ENCODE measurements at regions not wholly inside any gene's neighbourhood (a gene's known extent, or its start where the extent isn't known, plus 50 kb on each side); places are given as distances from the start of the nearest gene placed in this dataset.

DNA sequence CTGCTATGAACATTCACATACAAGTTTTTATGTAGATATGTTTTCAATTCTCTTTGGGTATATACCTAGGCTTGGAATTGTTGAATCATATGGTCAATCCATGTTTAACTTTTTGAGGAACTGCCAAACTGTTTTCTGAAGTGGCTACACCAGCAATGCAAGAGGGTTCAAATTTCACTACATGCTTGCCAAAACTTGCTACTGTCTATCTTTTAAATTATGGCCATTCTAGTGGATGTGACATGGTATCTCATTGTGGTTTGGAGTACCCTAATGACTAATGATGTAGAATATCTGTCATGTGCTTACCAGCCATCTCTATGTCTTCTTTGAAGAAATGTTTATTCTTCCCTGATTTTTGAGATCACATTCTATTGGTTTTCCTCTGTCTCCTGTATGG is 860.3 kb downstream of the DIAPH3 start:
- Histone ChIP-seq H3K36me3 (ENCODE audit: insufficient read depth, low read length) (no peaks in the 10 kb centered on the region), H3K9me2 (replicated peaks; ENCODE audit: low read depth, low read length) (no peaks in the 10 kb centered on the region), H4K20me1 (ENCODE audit: insufficient read depth, low read length, poor library complexity, severe bottlenecking) (no peaks in the 10 kb centered on the region), H3K4me2 (ENCODE audit: low read depth, low read length, poor library complexity, severe bottlenecking) (no peak overlapping the region), H3K9me3 (ENCODE audit: insufficient read depth, low read depth, low read length) (no peaks in the 10 kb centered on the region), H2AFZ (ENCODE audit: low read length) (no peak overlapping the region), H3K79me2 (ENCODE audit: insufficient read depth, low read length) (no peaks in the 10 kb centered on the region), H3K27me3 (ENCODE audit: insufficient read depth, low read length, poor library complexity, severe bottlenecking) (no peaks in the 10 kb centered on the region), H3F3A (ENCODE audit: low read depth) (no peaks in the 10 kb centered on the region), H3K9ac (ENCODE audit: low read depth, low read length, poor library complexity, severe bottlenecking) (no peak overlapping the region), H3K4me3 (ENCODE audit: low read length, poor library complexity, severe bottlenecking) (no peak overlapping the region), H3K4me1 (ENCODE audit: insufficient read depth, low read length, poor library complexity, severe bottlenecking) (no peaks in the 10 kb centered on the region)
- TF ChIP-seq, protein P1, sequence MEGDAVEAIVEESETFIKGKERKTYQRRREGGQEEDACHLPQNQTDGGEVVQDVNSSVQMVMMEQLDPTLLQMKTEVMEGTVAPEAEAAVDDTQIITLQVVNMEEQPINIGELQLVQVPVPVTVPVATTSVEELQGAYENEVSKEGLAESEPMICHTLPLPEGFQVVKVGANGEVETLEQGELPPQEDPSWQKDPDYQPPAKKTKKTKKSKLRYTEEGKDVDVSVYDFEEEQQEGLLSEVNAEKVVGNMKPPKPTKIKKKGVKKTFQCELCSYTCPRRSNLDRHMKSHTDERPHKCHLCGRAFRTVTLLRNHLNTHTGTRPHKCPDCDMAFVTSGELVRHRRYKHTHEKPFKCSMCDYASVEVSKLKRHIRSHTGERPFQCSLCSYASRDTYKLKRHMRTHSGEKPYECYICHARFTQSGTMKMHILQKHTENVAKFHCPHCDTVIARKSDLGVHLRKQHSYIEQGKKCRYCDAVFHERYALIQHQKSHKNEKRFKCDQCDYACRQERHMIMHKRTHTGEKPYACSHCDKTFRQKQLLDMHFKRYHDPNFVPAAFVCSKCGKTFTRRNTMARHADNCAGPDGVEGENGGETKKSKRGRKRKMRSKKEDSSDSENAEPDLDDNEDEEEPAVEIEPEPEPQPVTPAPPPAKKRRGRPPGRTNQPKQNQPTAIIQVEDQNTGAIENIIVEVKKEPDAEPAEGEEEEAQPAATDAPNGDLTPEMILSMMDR (conservative IDR thresholded peaks at IDR 0.05; ENCODE audit: low read length), result no peak

- Histone ChIP-seq H3K36me3 (ENCODE audit: insufficient read depth, low read length) (no peaks in the 10 kb centered on the region), H3K9me3 (ENCODE audit: insufficient read depth, low read depth, low read length) (no peaks in the 10 kb centered on the region), H3K27me3 (ENCODE audit: insufficient read depth, low read length, poor library complexity, severe bottlenecking) (no peaks in the 10 kb centered on the region), H3K4me1 (ENCODE audit: insufficient read depth, low read length, poor library complexity, severe bottlenecking) (no peaks in the 10 kb centered on the region), H2AFZ (ENCODE audit: low read length) (no peak overlapping the region), H4K20me1 (ENCODE audit: insufficient read depth, low read length, poor library complexity, severe bottlenecking) (no peaks in the 10 kb centered on the region), H3F3A (ENCODE audit: low read depth) (no peaks in the 10 kb centered on the region), H3K4me3 (ENCODE audit: low read length, poor library complexity, severe bottlenecking) (no peak overlapping the region), H3K9me2 (replicated peaks; ENCODE audit: low read depth, low read length) (no peaks in the 10 kb centered on the region), H3K4me2 (ENCODE audit: low read depth, low read length, poor library complexity, severe bottlenecking) (no peak overlapping the region), H3K79me2 (ENCODE audit: insufficient read depth, low read length) (no peaks in the 10 kb centered on the region), H3K9ac (ENCODE audit: low read depth, low read length, poor library complexity, severe bottlenecking) (no peak overlapping the region)
- TF ChIP-seq, protein P1 (conservative IDR thresholded peaks at IDR 0.05; ENCODE audit: low read length), result no peak
- no peak for TF ChIP-seq EZH2phosphoT487 (IDR thresholded peaks at IDR 0.05; ENCODE audit: borderline replicate concordance)
Observed at GRCh38 chr13:59304596-59304995, 859.1 kb downstream of the DIAPH3 start.

GRCh38 chr13:59305896-59306295 is 857.8 kb downstream of the DIAPH3 start:
- H3K9me3 ChIP-seq (ENCODE audit: insufficient read depth, low read depth, low read length), result no peaks in the 10 kb centered on the region
- no peak for TF ChIP-seq EZH2phosphoT487 (IDR thresholded peaks at IDR 0.05; ENCODE audit: borderline replicate concordance)
- TF ChIP-seq, protein P1 (conservative IDR thresholded peaks at IDR 0.05; ENCODE audit: low read length), result no peak
- H3K4me1 ChIP-seq (ENCODE audit: insufficient read depth, low read length, poor library complexity, severe bottlenecking), result no peaks in the 10 kb centered on the region
- no peaks in the 10 kb centered on the region for H3K36me3 ChIP-seq (ENCODE audit: insufficient read depth, low read length)
- no peaks in the 10 kb centered on the region for H4K20me1 ChIP-seq (ENCODE audit: insufficient read depth, low read length, poor library complexity, severe bottlenecking)
- H3K79me2 ChIP-seq (ENCODE audit: insufficient read depth, low read length), result no peaks in the 10 kb centered on the region
- H3K4me2 ChIP-seq (ENCODE audit: low read depth, low read length, poor library complexity, severe bottlenecking), result no peak overlapping the region
- H3K9ac ChIP-seq (ENCODE audit: low read depth, low read length, poor library complexity, severe bottlenecking), result no peak overlapping the region
- H3F3A ChIP-seq (ENCODE audit: low read depth), result no peaks in the 10 kb centered on the region
- no peak overlapping the region for H2AFZ ChIP-seq (ENCODE audit: low read length)
- no peaks in the 10 kb centered on the region for H3K9me2 ChIP-seq (replicated peaks; ENCODE audit: low read depth, low read length)
- no peak overlapping the region for H3K4me3 ChIP-seq (ENCODE audit: low read length, poor library complexity, severe bottlenecking)
- no peaks in the 10 kb centered on the region for H3K27me3 ChIP-seq (ENCODE audit: insufficient read depth, low read length, poor library complexity, severe bottlenecking)
